ACC112 (cell line): ENCODE measurements at regions not wholly inside any gene's neighbourhood (a gene's known extent, or its start where the extent isn't known, plus 50 kb on each side); places are given as distances from the start of the nearest gene placed in this dataset.

Experiments
- H2AFZ ChIP-seq: fragments of 200-600 bp; sonication (generic); one replicate; pipeline ENCODE4 v1.6.0; 2017; ENCODE audit warnings: antibody characterized with exemption, low read length; ENCODE audit not compliant: unreplicated experiment
- H3K27ac ChIP-seq: fragments of 200-600 bp; sonication (generic); 2 replicates; pipeline ENCODE4 v1.5.1; 2014; ENCODE audit warnings: low read depth, mild to moderate bottlenecking, antibody characterized with exemption, low read length, moderate library complexity
- H3K27me3 ChIP-seq: fragments of 200-600 bp; sonication (generic); 2 replicates; pipeline ENCODE4 v1.6.1; 2014; ENCODE audit warnings: mild to moderate bottlenecking, antibody characterized with exemption, low read length, moderate library complexity, mixed read lengths; ENCODE audit not compliant: insufficient read depth
- H3K36me3 ChIP-seq: fragments of 200-600 bp; sonication (generic); 2 replicates; pipeline ENCODE4 v1.6.1; 2016; ENCODE audit warnings: mild to moderate bottlenecking, antibody characterized with exemption, low read length, moderate library complexity, mixed read lengths; ENCODE audit not compliant: insufficient read depth
- H3K4me1 ChIP-seq: fragments of 200-600 bp; sonication (generic); one replicate; pipeline ENCODE4 v1.6.1; 2016; ENCODE audit warnings: low read length, mixed read lengths; ENCODE audit not compliant: insufficient read depth, unreplicated experiment, control insufficient read depth
- H3K4me3 ChIP-seq: fragments of 200-600 bp; sonication (generic); 2 replicates; pipeline ENCODE4 v1.5.1; 2014; ENCODE audit warnings: mild to moderate bottlenecking, low read depth, low read length
- H3K79me2 ChIP-seq: fragments of 200-600 bp; sonication (generic); one replicate; pipeline ENCODE4 v1.6.0; 2016; ENCODE audit warnings: low read length; ENCODE audit not compliant: control insufficient read depth, unreplicated experiment, insufficient read depth

GRCh38 chr19:30277941-30278881, 94.0 kb upstream of the ZNF536 start:
- Histone ChIP-seq H3K27me3 (no peaks in the 10 kb centered on the region), H2AFZ (no peak overlapping the region), H3K4me1 (no peaks in the 10 kb centered on the region), H3K36me3 (no peaks in the 10 kb centered on the region), H3K79me2 (no peaks in the 10 kb centered on the region), H3K27ac (no peak overlapping the region), H3K4me3 (no peak overlapping the region)

- Histone ChIP-seq H3K36me3 (no peaks in the 10 kb centered on the region), H2AFZ (no peak overlapping the region), H3K4me1 (no peaks in the 10 kb centered on the region), H3K4me3 (no peak overlapping the region), H3K79me2 (no peaks in the 10 kb centered on the region), H3K27ac (no peak overlapping the region), H3K27me3 (no peaks in the 10 kb centered on the region)
Measured at GRCh38 chr19:30278882-30279254, 93.3 kb upstream of the ZNF536 start.

GRCh38 chr19:30280018-30280417, 92.2 kb upstream of the ZNF536 start:
- Histone ChIP-seq H3K27me3 (no peaks in the 10 kb centered on the region), H3K79me2 (no peaks in the 10 kb centered on the region), H3K36me3 (no peaks in the 10 kb centered on the region), H3K27ac (no peak overlapping the region), H2AFZ (no peak overlapping the region), H3K4me1 (no peaks in the 10 kb centered on the region), H3K4me3 (no peak overlapping the region)

- H3K27ac ChIP-seq: no peak overlapping the region
- no peak overlapping the region for H2AFZ ChIP-seq
- H3K36me3 ChIP-seq: no peaks in the 10 kb centered on the region
- H3K4me1 ChIP-seq: no peaks in the 10 kb centered on the region
- H3K79me2 ChIP-seq: no peaks in the 10 kb centered on the region
- H3K4me3 ChIP-seq: no peak overlapping the region
- H3K27me3 ChIP-seq: no peaks in the 10 kb centered on the region
Measured at GRCh38 chr19:30281906-30282305, 90.3 kb upstream of the ZNF536 start.

- Histone ChIP-seq H3K79me2 (no peaks in the 10 kb centered on the region), H2AFZ (no peak overlapping the region)
Measured at GRCh38 chr19:30283556-30283955, 88.6 kb upstream of the ZNF536 start.

GRCh38 chr19:30284209-30284608, 88.0 kb upstream of the ZNF536 start:
- H2AFZ ChIP-seq: no peak overlapping the region

More at GRCh38 chr19:30283556-30283955, 88.6 kb upstream of the ZNF536 start:
- H3K36me3 ChIP-seq: no peaks in the 10 kb centered on the region
- H3K27ac ChIP-seq: no peak overlapping the region
- no peaks in the 10 kb centered on the region for H3K4me1 ChIP-seq
- no peak overlapping the region for H3K4me3 ChIP-seq
- H3K27me3 ChIP-seq: no peaks in the 10 kb centered on the region

GRCh38 chr19:30284885-30285284, 87.3 kb upstream of the ZNF536 start:
- Histone ChIP-seq H3K79me2 (no peaks in the 10 kb centered on the region), H3K4me3 (no peak overlapping the region), H3K27ac (no peak overlapping the region), H3K4me1 (no peaks in the 10 kb centered on the region), H3K36me3 (no peaks in the 10 kb centered on the region), H3K27me3 (no peaks in the 10 kb centered on the region), H2AFZ (no peak overlapping the region)

More at GRCh38 chr19:30284209-30284608, 88.0 kb upstream of the ZNF536 start:
- Histone ChIP-seq H3K4me1 (no peaks in the 10 kb centered on the region), H3K4me3 (no peak overlapping the region), H3K79me2 (no peaks in the 10 kb centered on the region), H3K36me3 (no peaks in the 10 kb centered on the region), H3K27me3 (no peaks in the 10 kb centered on the region), H3K27ac (no peak overlapping the region)

GRCh38 chr19:30286378-30286777, 85.8 kb upstream of the ZNF536 start:
- H3K27me3 ChIP-seq: no peaks in the 10 kb centered on the region
- no peak overlapping the region for H3K27ac ChIP-seq
- H3K79me2 ChIP-seq: no peaks in the 10 kb centered on the region
- no peaks in the 10 kb centered on the region for H3K36me3 ChIP-seq
- no peak overlapping the region for H2AFZ ChIP-seq
- H3K4me3 ChIP-seq: no peak overlapping the region
- no peaks in the 10 kb centered on the region for H3K4me1 ChIP-seq

- Histone ChIP-seq H3K4me3 (no peak overlapping the region), H3K79me2 (no peaks in the 10 kb centered on the region), H3K27ac (no peak overlapping the region), H2AFZ (no peak overlapping the region), H3K4me1 (no peaks in the 10 kb centered on the region), H3K36me3 (no peaks in the 10 kb centered on the region), H3K27me3 (no peaks in the 10 kb centered on the region)
Measured at GRCh38 chr19:30287259-30287658, 84.9 kb upstream of the ZNF536 start.

- no peak overlapping the region for H3K4me3 ChIP-seq
- no peaks in the 10 kb centered on the region for H3K27me3 ChIP-seq
- no peak overlapping the region for H2AFZ ChIP-seq
- H3K79me2 ChIP-seq: no peaks in the 10 kb centered on the region
- no peak overlapping the region for H3K27ac ChIP-seq
- H3K4me1 ChIP-seq: no peaks in the 10 kb centered on the region
- H3K36me3 ChIP-seq: no peaks in the 10 kb centered on the region
Measured at GRCh38 chr19:30287973-30288372, 84.2 kb upstream of the ZNF536 start.

GRCh38 chr19:30288911-30289310, 83.3 kb upstream of the ZNF536 start:
- H3K4me1 ChIP-seq: no peaks in the 10 kb centered on the region
- no peaks in the 10 kb centered on the region for H3K36me3 ChIP-seq
- H3K4me3 ChIP-seq: no peak overlapping the region
- H2AFZ ChIP-seq: no peak overlapping the region
- H3K27me3 ChIP-seq: no peaks in the 10 kb centered on the region
- H3K79me2 ChIP-seq: no peaks in the 10 kb centered on the region
- H3K27ac ChIP-seq: no peak overlapping the region
